HL-60 (cell line): ENCODE measurements at regions not wholly inside any gene's neighbourhood (a gene's known extent, or its start where the extent isn't known, plus 50 kb on each side); places are given as distances from the start of the nearest gene placed in this dataset.

Source experiments
- CTCF ChIP-seq: IDR thresholded peaks from one replicate; pipeline ENCODE4 v1.5.1; 2011; ENCODE audit warnings: low read length, control low read depth, inconsistent platforms; ENCODE audit not compliant: insufficient read depth
- POLR2AphosphoS5 ChIP-seq: IDR thresholded peaks from 2 replicates; pipeline ENCODE4 v1.6.1; 2012; ENCODE audit warnings: low read depth

GRCh38 chr18:67901573-67901972 is 385.1 kb upstream of the DSEL start:
- TF ChIP-seq CTCF (no peak), POLR2AphosphoS5 (no peak)
